ENCODE measurements at regions not wholly inside any gene's neighbourhood (a gene's known extent, or its start where the extent isn't known, plus 50 kb on each side); places are given as distances from the start of the nearest gene placed in this dataset.

DNA sequence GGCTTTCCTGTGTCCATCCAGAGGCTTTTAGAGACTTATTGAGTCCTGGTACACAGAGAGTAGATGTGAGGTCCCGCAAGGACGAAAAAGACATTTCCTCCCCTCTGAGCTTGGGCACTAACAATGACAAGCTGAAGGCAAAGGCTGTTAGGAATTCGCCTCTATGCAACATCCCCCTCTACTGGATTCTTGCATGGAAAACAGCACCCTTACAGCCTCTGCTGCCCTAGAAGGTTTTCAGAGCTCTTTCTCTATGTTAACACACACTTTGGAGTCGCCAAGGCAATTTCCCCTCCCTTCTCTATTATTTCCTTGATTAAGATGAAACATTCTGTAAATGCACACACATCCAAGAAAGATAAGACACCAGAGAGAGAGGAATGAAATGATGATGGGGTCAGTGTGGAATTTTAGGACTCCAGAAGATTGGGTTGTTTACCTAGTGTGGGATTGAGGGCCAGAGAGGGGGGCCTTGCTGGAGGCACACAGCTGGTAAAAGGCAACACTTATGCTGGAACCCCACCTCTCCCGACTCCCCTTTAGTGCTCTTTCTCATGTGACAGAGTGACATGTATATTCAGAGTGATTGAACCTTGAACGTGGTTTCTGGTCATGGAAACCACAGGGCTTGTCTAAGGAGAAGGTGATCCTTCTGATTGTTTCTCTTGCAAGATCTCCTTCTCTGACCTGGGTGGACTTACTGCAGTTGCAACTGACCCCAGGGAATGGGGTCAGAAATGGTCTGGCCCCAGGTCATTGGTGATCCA lies 300.7 kb downstream of the CLIC5 start:
- Histone ChIP-seq H3K4me1 (ENCODE audit: control insufficient read depth, extremely low read depth, insufficient read depth, low read length) (no peaks in the 10 kb centered on the region), H4K20me1 (replicated peaks; ENCODE audit: control insufficient read depth, extremely low read depth, insufficient read depth, low read length) (no peaks in the 10 kb centered on the region), H3K27ac (ENCODE audit: insufficient read depth, low read depth, low read length) (no peak overlapping the region), H3K27me3 (ENCODE audit: control insufficient read depth in 2 of 2, insufficient read depth in 2 of 2, low read length in 2 of 2) (peaks cover 5 to 11% of the 10 kb centered on the region in 2 experiments), H2AFZ (ENCODE audit: low read depth, low read length) (no peak overlapping the region), H3K79me2 (ENCODE audit: control insufficient read depth, insufficient read depth, low read length) (no peaks in the 10 kb centered on the region), H3K36me3 (ENCODE audit: control insufficient read depth in 2 of 2, extremely low read depth in 1 of 2, insufficient read depth in 2 of 2, low read length in 2 of 2) (no peaks in the 10 kb centered on the region), H3K9me3 (replicated peaks; ENCODE audit: control insufficient read depth, insufficient read depth, low read length) (no peaks in the 10 kb centered on the region), H3K4me3 (replicated peaks in 1 of 3; ENCODE audit: insufficient read depth in 1 of 3, low read depth in 1 of 3, low read length in 3 of 3) (no peak overlapping the region), H3K4me2 (ENCODE audit: insufficient read depth, low read length) (no peak overlapping the region), H3K9ac (replicated peaks; ENCODE audit: extremely low read depth, insufficient read depth, low read length) (no peak overlapping the region), H3K9me1 (replicated peaks; ENCODE audit: control insufficient read depth, extremely low read depth, insufficient read depth, low read length) (no peaks in the 10 kb centered on the region)
- FAIRE-seq = peak; percentile 92
- BruUV-seq (replicated peaks) = no TSS peak
- CTCF ChIA-PET = interaction anchor here (0.6 to 7.6 kb wide), 127 partner anchors 8 to 1259 kb away, joined by 3 to 282 read pairs (median 4); partner anchors contain the start of gene SUPT3H
- dilution Hi-C loops (cut with MboI; ENCODE audit: extremely low pct_ligation_motif_present, low sequenced_read_pairs) (no loop called here), intact Hi-C loops (cut with micrococcal nuclease) (loop anchor here (1.0 to 10.0 kb wide), 11 partner anchors 64 to 1240 kb away; partner anchors contain the start of gene SUPT3H)
- POLR2A ChIA-PET = interaction anchor here (1.0 kb wide), 1 partner anchor 337 kb away, joined by 3 read pairs; the partner anchor contains the start of gene SUPT3H
- TF ChIP-seq, protein P1, sequence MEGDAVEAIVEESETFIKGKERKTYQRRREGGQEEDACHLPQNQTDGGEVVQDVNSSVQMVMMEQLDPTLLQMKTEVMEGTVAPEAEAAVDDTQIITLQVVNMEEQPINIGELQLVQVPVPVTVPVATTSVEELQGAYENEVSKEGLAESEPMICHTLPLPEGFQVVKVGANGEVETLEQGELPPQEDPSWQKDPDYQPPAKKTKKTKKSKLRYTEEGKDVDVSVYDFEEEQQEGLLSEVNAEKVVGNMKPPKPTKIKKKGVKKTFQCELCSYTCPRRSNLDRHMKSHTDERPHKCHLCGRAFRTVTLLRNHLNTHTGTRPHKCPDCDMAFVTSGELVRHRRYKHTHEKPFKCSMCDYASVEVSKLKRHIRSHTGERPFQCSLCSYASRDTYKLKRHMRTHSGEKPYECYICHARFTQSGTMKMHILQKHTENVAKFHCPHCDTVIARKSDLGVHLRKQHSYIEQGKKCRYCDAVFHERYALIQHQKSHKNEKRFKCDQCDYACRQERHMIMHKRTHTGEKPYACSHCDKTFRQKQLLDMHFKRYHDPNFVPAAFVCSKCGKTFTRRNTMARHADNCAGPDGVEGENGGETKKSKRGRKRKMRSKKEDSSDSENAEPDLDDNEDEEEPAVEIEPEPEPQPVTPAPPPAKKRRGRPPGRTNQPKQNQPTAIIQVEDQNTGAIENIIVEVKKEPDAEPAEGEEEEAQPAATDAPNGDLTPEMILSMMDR (IDR thresholded peaks at IDR 0.05; ENCODE audit: extremely low read depth in 1 of 2, insufficient read depth in 1 of 2, low read depth in 1 of 2, low read length in 2 of 2) = peak; percentile 74 to 80
- no peak for TF ChIP-seq GATA2 (IDR thresholded peaks at IDR 0.05; ENCODE audit: insufficient read depth, insufficient read length, low read depth, low read length)
- DNase-seq (ENCODE audit: low read depth, low spot score) = peak; percentile 80

Data from endothelial cell of umbilical vein (primary cell).